Osteocyte (in vitro differentiated cells): ENCODE measurements at regions not wholly inside any gene's neighbourhood (a gene's known extent, or its start where the extent isn't known, plus 50 kb on each side); places are given as distances from the start of the nearest gene placed in this dataset.

ENCODE experiments used
- DNase-seq: peaks from one replicate; pipeline ENCODE4 v3.0.0; 2021; ENCODE audit warnings: mixed read lengths; ENCODE audit not compliant: unreplicated experiment; ENCODE audit errors: extremely low spot score
- H3K27ac Mint-ChIP-seq: one replicate; pipeline ENCODE4 v1.8.0; 2021; ENCODE audit warnings: mild to moderate bottlenecking, mixed read lengths; ENCODE audit not compliant: unreplicated experiment
- H3K27me3 Mint-ChIP-seq: one replicate; pipeline ENCODE4 v1.8.0; 2021; ENCODE audit warnings: mixed read lengths; ENCODE audit not compliant: unreplicated experiment
- H3K36me3 Mint-ChIP-seq: one replicate; pipeline ENCODE4 v1.8.0; 2021; ENCODE audit warnings: mixed read lengths; ENCODE audit not compliant: unreplicated experiment
- H3K4me1 Mint-ChIP-seq: one replicate; pipeline ENCODE4 v1.8.0; 2021; ENCODE audit warnings: mixed read lengths; ENCODE audit not compliant: unreplicated experiment
- H3K4me3 Mint-ChIP-seq: one replicate; pipeline ENCODE4 v1.8.0; 2021; ENCODE audit warnings: mild to moderate bottlenecking, moderate library complexity, mixed read lengths; ENCODE audit not compliant: unreplicated experiment
- H3K9me3 Mint-ChIP-seq: one replicate; pipeline ENCODE4 v1.8.0; 2021; ENCODE audit warnings: mixed read lengths; ENCODE audit not compliant: unreplicated experiment
- TF ChIP-seq, protein P1 (sequence below): fragments of 200-600 bp; sonication (generic); IDR thresholded peaks from 2 replicates; pipeline ENCODE4 v1.5.0; 2021; ENCODE audit warnings: antibody characterized with exemption, mild to moderate bottlenecking, moderate library complexity

DNA sequence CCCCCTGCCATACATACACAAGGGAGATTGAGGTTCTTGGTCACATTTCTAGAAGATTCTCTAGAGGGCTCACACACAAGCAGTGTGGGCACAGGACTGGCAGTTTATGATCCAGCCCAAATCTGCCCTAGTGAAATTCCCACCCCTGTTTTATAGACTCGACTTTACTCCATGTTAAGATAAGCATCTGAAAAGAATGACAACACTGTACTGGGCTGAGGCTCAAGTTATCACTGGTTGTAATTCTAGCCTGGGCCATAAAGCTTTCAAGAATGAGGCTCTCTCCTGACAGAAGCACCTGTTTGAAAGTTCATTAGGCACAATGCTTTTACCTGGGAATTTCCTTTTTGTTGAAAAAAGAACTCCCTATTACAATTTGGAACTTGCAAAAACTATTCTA lies 195.6 kb upstream of the GLI3 start:
- TF ChIP-seq, protein P1, sequence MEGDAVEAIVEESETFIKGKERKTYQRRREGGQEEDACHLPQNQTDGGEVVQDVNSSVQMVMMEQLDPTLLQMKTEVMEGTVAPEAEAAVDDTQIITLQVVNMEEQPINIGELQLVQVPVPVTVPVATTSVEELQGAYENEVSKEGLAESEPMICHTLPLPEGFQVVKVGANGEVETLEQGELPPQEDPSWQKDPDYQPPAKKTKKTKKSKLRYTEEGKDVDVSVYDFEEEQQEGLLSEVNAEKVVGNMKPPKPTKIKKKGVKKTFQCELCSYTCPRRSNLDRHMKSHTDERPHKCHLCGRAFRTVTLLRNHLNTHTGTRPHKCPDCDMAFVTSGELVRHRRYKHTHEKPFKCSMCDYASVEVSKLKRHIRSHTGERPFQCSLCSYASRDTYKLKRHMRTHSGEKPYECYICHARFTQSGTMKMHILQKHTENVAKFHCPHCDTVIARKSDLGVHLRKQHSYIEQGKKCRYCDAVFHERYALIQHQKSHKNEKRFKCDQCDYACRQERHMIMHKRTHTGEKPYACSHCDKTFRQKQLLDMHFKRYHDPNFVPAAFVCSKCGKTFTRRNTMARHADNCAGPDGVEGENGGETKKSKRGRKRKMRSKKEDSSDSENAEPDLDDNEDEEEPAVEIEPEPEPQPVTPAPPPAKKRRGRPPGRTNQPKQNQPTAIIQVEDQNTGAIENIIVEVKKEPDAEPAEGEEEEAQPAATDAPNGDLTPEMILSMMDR: no peak
- peaks cover 8% of the 10 kb centered on the region for H3K27me3 Mint-ChIP-seq

DNA sequence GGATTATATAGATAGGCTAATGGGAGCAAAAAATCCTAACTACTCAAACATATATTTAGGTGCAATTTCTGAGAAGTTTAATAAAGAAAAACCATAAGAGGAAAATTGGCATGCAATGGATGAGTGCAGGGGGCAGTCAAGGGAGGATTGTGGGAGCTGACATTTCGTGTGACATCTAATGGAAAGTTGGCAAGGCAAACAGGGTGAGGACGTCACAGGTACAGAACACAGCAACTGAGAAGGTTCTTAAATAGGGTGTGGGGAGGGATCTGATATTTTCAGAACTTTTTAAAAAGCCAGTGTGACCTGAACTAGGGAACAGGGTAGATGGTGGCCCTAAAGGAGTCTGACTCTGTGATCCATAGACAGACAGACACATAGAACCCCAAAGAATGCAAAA lies 194.9 kb upstream of the GLI3 start:
- Mint-ChIP-seq H3K36me3 (no peaks in the 10 kb centered on the region), H3K27ac (no peak overlapping the region), H3K4me3 (no peak overlapping the region), H3K9me3 (peaks cover 13% of the 10 kb centered on the region), H3K27me3 (peaks cover 8% of the 10 kb centered on the region), H3K4me1 (no peaks in the 10 kb centered on the region)
- TF ChIP-seq, protein P1: no peak
- no peak for DNase-seq

More for the DNA sequence above, 195.6 kb upstream of the GLI3 start:
- Mint-ChIP-seq H3K4me3 (no peak overlapping the region), H3K27ac (no peak overlapping the region), H3K4me1 (no peaks in the 10 kb centered on the region), H3K36me3 (no peaks in the 10 kb centered on the region), H3K9me3 (peaks cover 13% of the 10 kb centered on the region)
- DNase-seq: no peak

DNA sequence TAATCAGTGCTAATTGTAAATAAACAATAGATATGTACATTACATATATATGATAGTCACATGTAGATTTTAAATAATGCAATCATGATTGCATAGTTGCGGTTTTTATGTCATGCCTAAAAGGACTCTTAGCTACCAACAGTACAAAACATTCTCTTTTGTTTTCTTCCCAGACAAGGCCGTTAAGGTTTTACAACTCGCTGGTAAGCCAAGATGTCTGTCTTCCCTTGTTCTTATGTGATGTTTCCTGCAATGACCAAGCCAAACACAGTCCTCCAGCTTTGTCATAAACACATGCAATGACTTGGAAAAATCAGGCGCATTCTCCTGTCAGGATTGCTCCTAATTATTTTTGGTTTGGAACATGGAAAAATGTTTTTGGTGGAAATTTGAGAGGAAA lies 192.3 kb upstream of the GLI3 start:
- TF ChIP-seq, protein P1: no peak
- H3K4me3 Mint-ChIP-seq: no peak overlapping the region
- no peaks in the 10 kb centered on the region for H3K4me1 Mint-ChIP-seq
- H3K27me3 Mint-ChIP-seq: no peaks in the 10 kb centered on the region
- H3K9me3 Mint-ChIP-seq: peaks cover 5% of the 10 kb centered on the region
- no peak for DNase-seq
- H3K27ac Mint-ChIP-seq: no peak overlapping the region
- H3K36me3 Mint-ChIP-seq: no peaks in the 10 kb centered on the region

DNA sequence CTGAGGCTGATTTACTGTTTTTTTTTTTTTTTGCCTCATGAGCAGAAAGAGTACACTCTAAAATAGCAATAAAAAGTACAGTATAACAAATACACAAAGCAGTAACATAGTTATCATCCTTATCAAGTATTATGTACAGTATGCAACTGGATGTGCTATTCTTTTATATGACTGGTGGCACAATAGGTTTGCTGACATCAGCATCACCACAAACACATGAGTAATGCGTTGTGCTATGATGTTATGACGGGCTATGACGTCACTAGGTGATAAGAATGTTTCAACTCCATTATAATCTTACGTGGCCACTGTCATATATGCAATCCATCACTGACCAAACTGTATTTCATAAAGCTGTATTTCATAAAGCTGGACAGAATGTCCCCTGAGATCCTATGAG lies 189.2 kb upstream of the GLI3 start:
- TF ChIP-seq, protein P1: no peak
- Mint-ChIP-seq H3K27ac (no peak overlapping the region), H3K9me3 (peaks cover 5% of the 10 kb centered on the region), H3K4me3 (no peak overlapping the region), H3K36me3 (no peaks in the 10 kb centered on the region), H3K27me3 (no peaks in the 10 kb centered on the region), H3K4me1 (no peaks in the 10 kb centered on the region)
- no peak for DNase-seq

DNA sequence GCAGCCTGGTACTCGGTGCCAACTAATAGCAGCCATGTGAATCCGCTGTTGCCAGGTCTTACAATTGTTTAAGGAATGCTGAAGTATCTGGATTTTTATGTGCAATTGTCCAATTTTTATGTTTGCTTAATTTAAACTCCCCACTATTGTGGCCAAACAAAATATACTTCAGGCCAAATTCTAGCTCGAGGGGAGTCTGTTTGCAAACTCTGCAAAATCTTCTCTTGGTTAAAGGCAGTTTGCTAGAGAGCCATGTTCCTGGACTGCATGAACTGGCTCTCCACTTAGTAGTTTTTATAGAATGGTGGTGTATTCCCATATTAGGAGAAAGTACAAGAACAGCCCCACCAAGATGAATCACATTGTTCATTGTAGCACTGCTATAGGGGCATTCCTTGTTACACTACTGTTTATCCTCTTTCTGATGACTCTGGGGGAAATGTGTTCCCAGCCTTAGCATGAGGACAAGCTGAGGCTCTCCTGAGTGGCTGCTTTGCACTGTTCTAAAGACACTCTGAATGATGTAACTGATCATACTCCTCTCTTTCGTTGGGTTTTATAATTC lies 178.0 kb upstream of the GLI3 start:
- Mint-ChIP-seq H3K4me3 (no peak overlapping the region), H3K27me3 (no peaks in the 10 kb centered on the region), H3K27ac (peak overlapping the region; percentile 31), H3K36me3 (no peaks in the 10 kb centered on the region), H3K4me1 (peaks cover 25% of the 10 kb centered on the region), H3K9me3 (peaks cover 11% of the 10 kb centered on the region)
- no peak for DNase-seq
- TF ChIP-seq, protein P1: no peak
